GM19328 (cell line): ENCODE measurements at regions not wholly inside any gene's neighbourhood (a gene's known extent, or its start where the extent isn't known, plus 50 kb on each side); places are given as distances from the start of the nearest gene placed in this dataset.

Experiments used
- ATAC-seq: cut with Tn5 transposase; IDR thresholded peaks from one replicate; pipeline ENCODE4 v1.9.1; 2021; ENCODE audit warnings: mild to moderate bottlenecking, moderate library complexity; ENCODE audit not compliant: unreplicated experiment

GRCh38 chr4:120977435-120977997 is 55.0 kb upstream of the PRDM5 start:
- ATAC-seq = peak; percentile 80

DNA sequence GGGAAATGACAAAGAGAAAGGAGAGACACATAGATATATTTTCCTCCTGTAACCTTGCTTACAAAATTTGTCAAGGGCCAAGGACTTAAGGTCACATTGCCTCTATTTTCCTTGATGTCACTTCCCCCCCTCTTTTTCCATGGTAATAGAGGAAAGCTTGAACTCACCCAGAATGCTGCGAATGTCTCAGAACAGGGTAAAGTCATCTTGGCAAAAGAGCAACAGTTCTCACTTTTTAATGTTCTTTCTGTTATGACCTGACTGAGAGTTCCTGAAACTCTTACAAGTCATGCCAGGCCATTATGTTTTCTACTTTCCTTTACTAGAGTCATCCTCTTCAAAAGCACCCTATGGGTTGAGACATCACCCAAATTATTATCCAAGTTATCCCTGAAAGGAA is 50.7 kb upstream of the PRDM5 start:
- no peak for ATAC-seq
